ENCODE measurements at regions not wholly inside any gene's neighbourhood (a gene's known extent, or its start where the extent isn't known, plus 50 kb on each side); places are given as distances from the start of the nearest gene placed in this dataset.

DNA sequence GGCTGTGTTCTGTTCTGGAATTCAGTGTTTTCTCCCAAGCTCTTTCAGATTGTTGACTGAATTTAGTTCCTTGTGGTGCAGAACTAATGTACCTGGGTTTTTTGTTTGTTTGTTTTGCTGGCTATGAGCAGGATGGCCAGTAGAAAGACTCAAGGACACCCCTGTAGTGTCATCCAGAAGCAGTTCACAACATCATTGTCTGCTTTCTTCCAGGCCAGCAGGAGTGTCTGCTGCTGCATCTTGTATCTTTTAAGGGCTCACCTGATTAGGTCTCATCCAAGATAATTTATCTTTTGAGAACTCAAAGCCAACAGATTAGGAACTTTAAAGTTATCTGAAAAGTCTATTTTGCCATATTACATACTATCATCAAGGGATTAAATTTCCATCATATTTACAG is 318.5 kb upstream of the MC4R start:
- TF ChIP-seq, protein P1, sequence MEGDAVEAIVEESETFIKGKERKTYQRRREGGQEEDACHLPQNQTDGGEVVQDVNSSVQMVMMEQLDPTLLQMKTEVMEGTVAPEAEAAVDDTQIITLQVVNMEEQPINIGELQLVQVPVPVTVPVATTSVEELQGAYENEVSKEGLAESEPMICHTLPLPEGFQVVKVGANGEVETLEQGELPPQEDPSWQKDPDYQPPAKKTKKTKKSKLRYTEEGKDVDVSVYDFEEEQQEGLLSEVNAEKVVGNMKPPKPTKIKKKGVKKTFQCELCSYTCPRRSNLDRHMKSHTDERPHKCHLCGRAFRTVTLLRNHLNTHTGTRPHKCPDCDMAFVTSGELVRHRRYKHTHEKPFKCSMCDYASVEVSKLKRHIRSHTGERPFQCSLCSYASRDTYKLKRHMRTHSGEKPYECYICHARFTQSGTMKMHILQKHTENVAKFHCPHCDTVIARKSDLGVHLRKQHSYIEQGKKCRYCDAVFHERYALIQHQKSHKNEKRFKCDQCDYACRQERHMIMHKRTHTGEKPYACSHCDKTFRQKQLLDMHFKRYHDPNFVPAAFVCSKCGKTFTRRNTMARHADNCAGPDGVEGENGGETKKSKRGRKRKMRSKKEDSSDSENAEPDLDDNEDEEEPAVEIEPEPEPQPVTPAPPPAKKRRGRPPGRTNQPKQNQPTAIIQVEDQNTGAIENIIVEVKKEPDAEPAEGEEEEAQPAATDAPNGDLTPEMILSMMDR (IDR thresholded peaks at IDR 0.05; ENCODE audit: low read depth, low read length), result no peak
- no peak for TF ChIP-seq POLR2A (IDR thresholded peaks at IDR 0.05; ENCODE audit: extremely low read depth, insufficient read length)
- TF ChIP-seq, protein P2, sequence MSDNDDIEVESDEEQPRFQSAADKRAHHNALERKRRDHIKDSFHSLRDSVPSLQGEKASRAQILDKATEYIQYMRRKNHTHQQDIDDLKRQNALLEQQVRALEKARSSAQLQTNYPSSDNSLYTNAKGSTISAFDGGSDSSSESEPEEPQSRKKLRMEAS (IDR thresholded peaks at IDR 0.05; ENCODE audit: low read depth, low read length), result no peak

Measured in NB4 (cell line).